NCI-H146 treated with DMSO at 0.1 percent for 48 hours (cell line): ENCODE measurements at regions not wholly inside any gene's neighbourhood (a gene's known extent, or its start where the extent isn't known, plus 50 kb on each side); places are given as distances from the start of the nearest gene placed in this dataset.
"Not testable (repeated sequence)": the region's sequence is repeated elsewhere in the genome, so short reads cannot be mapped to it uniquely, and the experiment has no call there.

ENCODE experiments used
- DNase-seq: peaks from one replicate; lab custom pipeline; 2025; ENCODE audit not compliant: unreplicated experiment; lab: John Stamatoyannopoulos, UW

DNA sequence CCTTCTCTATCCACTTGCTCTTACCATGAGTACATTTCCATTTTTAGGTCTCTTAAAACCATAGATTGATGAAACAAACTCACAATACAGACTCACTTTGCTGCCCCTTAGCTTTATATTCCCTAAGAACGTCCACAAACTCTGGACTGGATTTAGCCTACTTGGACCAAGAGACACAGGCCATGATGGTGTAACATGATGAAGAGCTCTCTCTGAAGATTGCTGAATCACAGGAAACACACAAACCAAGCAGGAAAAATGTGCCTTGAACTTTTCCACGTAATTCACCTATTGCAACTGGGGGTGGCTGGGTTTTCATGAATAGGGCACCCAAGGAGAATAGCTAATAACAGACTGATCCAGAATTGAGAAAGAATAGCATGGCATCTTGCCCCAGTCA is 201.7 kb upstream of the RBBP8 start:
- DNase-seq: no peak

- DNase-seq: no peak
Measured at GRCh38 chr18:22734105-22734661, 198.9 kb upstream of the RBBP8 start.

DNA sequence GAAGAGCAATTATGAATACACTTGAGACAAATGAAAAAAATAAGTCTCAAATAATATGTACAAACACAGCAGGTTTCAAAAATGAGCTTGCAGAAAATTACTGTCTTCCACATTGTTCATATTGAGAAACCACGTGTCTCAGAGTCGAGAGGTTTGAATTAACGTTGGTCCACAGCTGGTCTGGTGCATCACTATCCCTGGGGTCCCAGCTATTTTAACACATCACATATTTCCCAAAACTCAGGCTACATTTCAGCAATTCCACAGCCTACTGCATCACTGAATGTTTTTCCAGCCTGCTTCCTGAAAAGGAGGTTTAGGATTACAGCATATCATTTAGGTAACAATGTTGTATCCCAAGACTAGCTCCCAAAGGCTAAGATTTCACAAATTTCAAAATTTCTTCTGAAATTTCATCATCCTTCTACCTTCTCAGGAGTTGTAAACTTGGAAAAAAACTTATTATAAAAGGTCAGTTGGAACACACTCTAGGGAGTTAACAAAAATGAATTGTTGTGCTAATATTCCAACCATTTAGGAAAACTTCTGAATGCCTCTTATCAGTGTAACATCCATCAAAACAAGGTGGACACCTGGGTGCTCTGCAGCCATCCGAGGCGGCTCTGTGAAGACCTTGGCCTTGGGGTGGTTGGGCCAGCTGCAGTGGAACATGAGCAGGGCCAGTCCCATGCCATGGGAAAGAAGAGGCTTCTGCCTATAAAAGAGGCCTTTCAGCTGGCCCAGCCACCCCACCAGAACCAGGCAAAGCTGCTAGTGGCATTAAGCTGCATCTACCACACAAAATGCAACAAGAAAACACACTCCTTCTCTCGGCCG is 198.1 kb upstream of the RBBP8 start:
- DNase-seq: no peak

- DNase-seq: no peak
Measured at GRCh38 chr18:22737054-22737453, 196.1 kb upstream of the RBBP8 start.

- no peak for DNase-seq
Measured at GRCh38 chr18:22739061-22739642, 194.0 kb upstream of the RBBP8 start.

DNA sequence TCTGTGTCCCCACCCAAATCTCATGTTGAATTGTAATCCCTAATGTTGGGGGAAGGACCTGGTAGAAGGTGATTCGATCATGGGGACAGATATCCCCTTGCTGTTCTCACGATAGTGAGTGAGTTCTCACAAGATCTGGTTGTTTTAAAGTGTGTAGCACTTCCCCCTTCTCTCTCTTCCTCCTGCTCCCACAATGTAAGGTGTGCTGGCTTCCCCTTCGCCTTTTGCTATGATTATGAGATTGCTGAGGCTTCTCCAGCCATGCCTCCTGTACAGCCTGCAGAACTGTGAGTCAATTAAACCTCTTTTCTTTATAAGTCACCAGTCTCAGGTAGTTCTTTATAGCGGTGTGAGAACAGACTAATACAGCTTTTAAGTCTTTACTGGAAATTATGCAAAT is 193.3 kb upstream of the RBBP8 start:
- no peak for DNase-seq

GRCh38 chr18:22741318-22741717 is 191.8 kb upstream of the RBBP8 start:
- DNase-seq: no peak

DNA sequence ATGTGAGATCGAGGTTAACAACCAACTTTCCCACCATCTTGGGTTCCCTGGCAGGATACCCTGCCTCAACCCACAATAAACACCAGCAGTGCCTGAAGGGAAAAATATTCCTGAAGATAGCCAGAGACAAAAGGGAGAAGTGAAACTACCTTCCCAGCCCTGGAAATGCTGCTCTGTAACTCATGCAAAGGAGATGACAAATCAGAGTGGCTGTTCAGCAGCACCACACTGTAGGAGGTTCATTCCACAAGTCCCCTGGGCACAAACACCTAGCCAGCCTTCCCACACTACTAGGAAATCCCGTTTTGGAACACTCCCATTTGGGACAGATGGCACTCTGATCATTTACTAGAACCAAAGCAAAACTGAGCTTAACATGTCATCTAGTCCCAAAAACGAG is 190.7 kb upstream of the RBBP8 start:
- no peak for DNase-seq

- DNase-seq: no peak
Measured at GRCh38 chr18:22745966-22746365, 187.2 kb upstream of the RBBP8 start.

- DNase-seq: no peak
Measured at GRCh38 chr18:22752014-22752413, 181.1 kb upstream of the RBBP8 start.

GRCh38 chr18:22753130-22753831 is 179.8 kb upstream of the RBBP8 start:
- no peak for DNase-seq

DNA sequence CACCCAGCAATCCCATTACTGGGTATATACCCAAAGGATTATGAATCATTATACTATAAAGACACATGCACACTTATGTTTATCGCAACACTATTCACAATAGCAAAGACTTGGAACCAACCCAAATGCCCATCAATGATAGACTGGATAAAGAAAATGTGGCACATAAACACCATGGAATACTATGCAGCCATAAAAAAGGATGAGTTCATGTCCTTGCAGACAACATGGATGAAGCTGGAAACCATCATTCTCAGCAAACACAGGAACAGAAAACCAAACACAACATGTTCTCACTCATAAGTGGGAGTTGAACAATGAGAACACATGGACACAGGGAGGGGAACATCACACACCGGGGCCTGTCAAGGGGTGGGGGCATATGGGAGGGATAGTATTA is 169.1 kb upstream of the RBBP8 start:
- DNase-seq: not testable (repeated sequence)

- DNase-seq: no peak
Measured at GRCh38 chr18:22765896-22766295, 167.2 kb upstream of the RBBP8 start.

DNA sequence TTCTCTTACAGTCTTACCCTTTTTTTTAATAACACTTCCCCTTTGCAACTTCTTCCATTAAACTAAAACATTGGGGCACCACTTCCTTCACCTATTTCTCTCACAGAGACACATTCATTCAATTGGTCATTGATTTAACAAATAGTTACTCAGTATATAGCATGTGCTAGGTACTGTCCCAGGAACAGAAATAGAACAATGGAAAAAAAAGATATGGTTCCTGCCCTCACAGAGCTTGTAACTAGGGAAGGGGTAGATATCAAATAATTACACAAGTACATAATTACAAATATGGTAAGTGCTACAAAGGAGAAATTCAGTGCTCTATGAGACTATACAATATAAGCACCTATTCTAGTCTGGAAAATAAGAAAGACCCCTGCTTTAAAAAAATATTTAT is 165.5 kb upstream of the RBBP8 start:
- no peak for DNase-seq

DNA sequence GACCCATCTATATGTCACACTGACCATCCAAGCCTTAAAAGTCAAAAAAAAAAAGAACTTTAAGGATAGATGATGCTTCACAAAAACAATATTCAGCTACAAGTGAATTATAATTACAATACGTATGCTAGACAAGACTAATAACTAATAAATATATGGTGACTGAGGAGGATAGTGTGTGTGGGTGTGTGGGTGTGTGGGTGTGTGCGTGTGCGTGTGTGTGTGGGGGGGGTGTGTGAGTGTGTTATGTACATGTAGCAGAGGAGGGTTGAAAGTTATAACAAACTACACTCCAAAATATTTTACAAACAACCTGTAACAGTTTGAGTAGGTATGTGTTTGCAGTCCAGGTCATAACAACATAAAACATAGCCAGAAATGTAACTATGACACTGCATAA is 159.2 kb upstream of the RBBP8 start:
- no peak for DNase-seq

GRCh38 chr18:22778996-22779395 is 154.1 kb upstream of the RBBP8 start:
- DNase-seq: no peak

- no peak for DNase-seq
Measured at GRCh38 chr18:22783245-22783644, 149.9 kb upstream of the RBBP8 start.

DNA sequence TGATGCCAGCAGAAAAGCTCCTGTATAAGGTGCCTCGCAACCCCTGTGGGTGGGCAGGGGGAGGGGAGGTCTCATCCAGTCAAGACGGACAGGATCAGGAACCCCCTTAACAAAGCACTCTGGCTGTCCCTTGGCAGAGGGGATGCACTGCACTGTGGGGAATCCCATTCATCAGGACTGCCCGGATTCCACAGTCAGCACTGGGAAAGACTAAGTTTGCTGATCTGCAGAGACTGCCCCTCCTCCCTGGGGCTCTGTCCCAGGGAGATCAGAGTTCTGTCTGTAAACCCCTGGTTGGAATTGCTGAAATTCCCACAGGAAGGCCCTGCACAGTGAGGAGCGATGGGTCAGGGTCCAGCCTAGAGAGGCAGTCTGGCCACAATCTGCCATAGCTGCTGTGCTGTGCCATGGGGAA is 149.5 kb upstream of the RBBP8 start:
- no peak for DNase-seq

DNA sequence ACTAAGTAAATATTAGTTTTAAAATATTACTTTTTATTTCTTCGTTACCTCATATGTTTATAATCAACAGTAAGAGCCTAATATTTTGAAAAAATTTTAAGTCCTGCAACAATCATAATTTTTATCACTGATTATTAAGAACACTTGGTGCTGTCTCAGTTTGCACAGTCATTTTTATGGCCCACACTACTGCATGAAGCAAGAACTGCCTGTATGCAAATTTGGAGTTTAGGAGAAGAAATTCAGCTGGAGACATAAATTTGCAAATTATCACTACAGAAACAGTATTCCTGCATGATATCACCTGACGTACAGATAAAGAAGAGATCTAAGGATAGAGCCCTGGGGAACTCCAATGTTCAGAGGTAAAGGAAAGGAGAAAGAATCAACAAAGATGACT is 144.1 kb upstream of the RBBP8 start:
- DNase-seq: no peak

DNA sequence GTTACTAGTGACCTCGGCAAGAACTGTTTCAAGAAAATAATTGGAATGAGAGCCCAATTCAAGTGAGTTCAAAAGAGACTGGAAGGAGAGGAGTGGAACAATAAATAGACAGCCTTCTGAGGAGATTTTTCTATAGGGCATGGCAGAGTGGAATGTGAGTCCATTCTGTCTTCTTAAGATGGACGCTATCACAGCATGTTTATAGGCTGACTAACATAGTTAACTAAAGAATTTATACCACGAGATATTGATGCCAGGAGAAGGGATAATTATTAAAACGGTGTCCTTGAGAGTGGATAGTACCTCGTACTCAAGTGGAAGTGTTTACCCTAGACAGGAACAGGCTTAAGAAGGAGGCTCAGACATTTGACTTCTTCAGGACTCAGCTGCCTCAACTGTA is 143.5 kb upstream of the RBBP8 start:
- no peak for DNase-seq

DNA sequence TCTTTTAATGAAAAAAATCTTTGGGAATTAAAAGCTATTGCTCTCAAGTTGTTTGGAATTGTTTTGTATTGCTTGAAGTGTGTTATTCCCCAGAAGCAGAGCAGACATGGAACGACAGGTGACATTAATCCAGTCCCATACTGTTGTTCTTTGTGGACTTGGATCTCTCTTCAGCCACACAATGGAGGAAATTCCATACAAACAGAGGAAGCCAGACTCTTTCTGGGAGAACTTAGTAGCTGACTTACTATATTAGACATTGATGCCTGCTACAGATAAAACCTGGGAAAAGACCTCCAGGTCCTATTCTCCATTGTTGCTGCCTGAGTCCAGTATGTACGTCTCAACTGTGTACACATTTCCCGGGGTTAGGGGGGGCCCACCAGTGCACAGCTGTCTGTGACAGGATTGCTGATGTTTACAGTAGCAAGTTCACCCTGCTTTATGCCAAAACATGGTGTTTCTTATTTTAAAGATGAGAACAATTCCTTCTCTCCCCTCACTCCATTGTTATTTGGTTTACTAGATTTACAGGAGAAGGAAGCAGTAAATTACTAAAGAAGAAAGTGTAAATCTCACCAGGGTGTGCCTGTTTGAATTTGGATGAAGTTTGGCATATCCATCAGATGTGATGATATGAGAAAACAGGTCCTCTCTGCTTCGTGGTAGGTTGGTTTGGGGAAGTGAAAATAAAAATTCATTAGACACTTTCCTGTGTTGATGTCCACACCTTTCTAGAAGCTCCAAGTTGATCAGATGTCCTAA is 142.4 kb upstream of the RBBP8 start:
- no peak for DNase-seq
